OCI-LY1 (cell line): ENCODE measurements at regions not wholly inside any gene's neighbourhood (a gene's known extent, or its start where the extent isn't known, plus 50 kb on each side); places are given as distances from the start of the nearest gene placed in this dataset.
A peak's percentile ranks its signal among the peaks of the same experiment; 100 is the strongest.

Experiments used
- H2AFZ ChIP-seq: fragments of 200-600 bp; sonication (generic), shearing (Covaris generic); 2 replicates; pipeline ENCODE4 v1.6.0; 2014; ENCODE audit warnings: antibody characterized with exemption, mild to moderate bottlenecking, low read length
- H3F3A ChIP-seq: fragments of 200-600 bp; sonication (generic), shearing (Covaris generic); 2 replicates; pipeline ENCODE4 v1.6.0; 2014; ENCODE audit warnings: mild to moderate bottlenecking, antibody characterized with exemption, low read length, moderate library complexity; ENCODE audit not compliant: insufficient read depth
- H3K27ac ChIP-seq: fragments of 200-600 bp; sonication (generic); 2 replicates; pipeline ENCODE4 v1.5.1; 2014; ENCODE audit warnings: low read length, mixed run types, mild to moderate bottlenecking, low read depth; ENCODE audit not compliant: poor library complexity, severe bottlenecking
- H3K27me3 ChIP-seq: fragments of 200-600 bp; sonication (generic); 2 replicates; pipeline ENCODE4 v1.6.0; 2014; ENCODE audit warnings: antibody characterized with exemption, mild to moderate bottlenecking, low read length, moderate library complexity; ENCODE audit not compliant: insufficient read depth
- H3K36me3 ChIP-seq: fragments of 200-600 bp; sonication (generic); 2 replicates; pipeline ENCODE4 v1.6.1; 2014; ENCODE audit warnings: mild to moderate bottlenecking, antibody characterized with exemption, low read length, moderate library complexity, mixed read lengths; ENCODE audit not compliant: insufficient read depth
- H3K4me1 ChIP-seq: fragments of 200-600 bp; sonication (generic); 2 replicates; pipeline ENCODE4 v1.5.1; 2014; ENCODE audit warnings: mild to moderate bottlenecking, low read length, moderate library complexity; ENCODE audit not compliant: insufficient read depth, severe bottlenecking
- H3K4me2 ChIP-seq: fragments of 200-600 bp; sonication (generic), shearing (Covaris generic); 2 replicates; pipeline ENCODE4 v1.6.1; 2014; ENCODE audit warnings: low read length
- H3K4me3 ChIP-seq: fragments of 200-600 bp; sonication (generic); 2 replicates; pipeline ENCODE4 v1.5.1; 2014; ENCODE audit warnings: low read length, low read depth, mild to moderate bottlenecking, mixed read lengths; ENCODE audit not compliant: poor library complexity, severe bottlenecking
- H3K79me2 ChIP-seq: fragments of 200-600 bp; shearing (Covaris generic); 2 replicates; pipeline ENCODE4 v1.6.1; 2016; ENCODE audit warnings: mixed run types, low read length, mixed read lengths; ENCODE audit not compliant: insufficient read depth
- H3K9ac ChIP-seq: fragments of 200-600 bp; sonication (generic), shearing (Covaris generic); 2 replicates; pipeline ENCODE4 v1.6.1; 2014; ENCODE audit warnings: mild to moderate bottlenecking, low read length, mixed read lengths
- H3K9me2 ChIP-seq: fragments of 200-600 bp; sonication (generic), shearing (Covaris generic); 2 replicates; pipeline ENCODE4 v1.6.1; 2014; ENCODE audit warnings: low read depth, mild to moderate bottlenecking, low read length, mixed read lengths
- H3K9me3 ChIP-seq: fragments of 200-600 bp; shearing (Covaris generic); 2 replicates; pipeline ENCODE4 v1.6.1; 2014; ENCODE audit warnings: low read length, mixed read lengths
- H4K20me1 ChIP-seq: fragments of 200-600 bp; sonication (generic), shearing (Covaris generic); 2 replicates; pipeline ENCODE4 v1.6.0; 2016; ENCODE audit warnings: mild to moderate bottlenecking, low read length; ENCODE audit not compliant: insufficient read depth
- EZH2 ChIP-seq: fragments of 200-600 bp; sonication (generic), shearing (Covaris generic); IDR thresholded peaks from 2 replicates; pipeline ENCODE4 v1.8.0; 2017; ENCODE audit warnings: borderline replicate concordance, mixed run types, mild to moderate bottlenecking, antibody characterized with exemption, low read length, moderate library complexity, mixed read lengths
- TF ChIP-seq, protein P1 (sequence below): fragments of 200-600 bp; sonication (generic), shearing (Covaris generic); IDR thresholded peaks from 2 replicates; pipeline ENCODE4 v1.5.1; 2017; ENCODE audit warnings: mild to moderate bottlenecking, antibody characterized with exemption, low read length, moderate library complexity, mixed read lengths

DNA sequence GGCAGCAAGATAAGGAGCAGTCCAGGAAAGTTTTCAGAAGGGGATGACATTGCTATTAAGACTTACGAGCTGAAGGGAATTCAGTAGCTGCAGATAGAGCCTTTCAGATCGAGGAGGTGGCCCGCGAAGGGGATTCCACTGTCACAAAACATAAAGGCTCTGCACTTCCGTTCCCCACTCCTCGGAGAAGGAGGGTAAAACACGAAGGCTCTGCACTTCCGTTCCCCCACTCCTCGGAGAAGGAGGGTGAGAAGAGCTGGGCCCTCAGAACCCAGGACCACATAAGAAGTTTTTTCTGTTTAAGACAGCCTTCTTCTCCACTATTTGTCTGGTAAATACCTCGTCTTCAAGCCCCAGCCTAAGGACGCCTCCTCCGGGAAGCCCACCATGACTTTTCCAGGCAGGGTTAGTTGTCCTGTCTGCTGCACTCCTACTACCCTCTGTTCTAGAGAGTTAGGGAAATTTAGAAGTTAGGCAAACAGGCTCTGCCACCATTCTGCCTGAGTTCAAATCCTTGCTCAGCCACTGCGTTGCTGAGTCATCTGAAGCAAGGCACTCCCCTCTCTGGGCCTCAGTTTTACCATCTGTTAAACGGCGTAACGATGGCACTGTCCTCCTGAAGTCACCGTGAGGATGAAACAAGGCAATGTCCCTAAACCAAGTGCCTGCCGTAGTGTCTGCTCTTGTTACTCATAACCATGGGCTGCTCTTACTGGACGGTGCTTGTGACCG, 134.1 kb upstream of the HES1 start:
- no peak overlapping the region for H3K4me2 ChIP-seq
- peaks cover 16% of the 10 kb centered on the region for H3K4me1 ChIP-seq
- no peak overlapping the region for H3K9ac ChIP-seq
- no peaks in the 10 kb centered on the region for H3F3A ChIP-seq
- no peaks in the 10 kb centered on the region for H3K79me2 ChIP-seq
- H3K4me3 ChIP-seq, result no peak overlapping the region
- no peaks in the 10 kb centered on the region for H3K36me3 ChIP-seq
- peaks cover 19% of the 10 kb centered on the region for H3K27me3 ChIP-seq
- no peak overlapping the region for H2AFZ ChIP-seq
- no peak overlapping the region for H3K27ac ChIP-seq
- no peaks in the 10 kb centered on the region for H3K9me2 ChIP-seq
- H3K9me3 ChIP-seq, result no peaks in the 10 kb centered on the region
- H4K20me1 ChIP-seq, result no peaks in the 10 kb centered on the region
- TF ChIP-seq EZH2, result no peak
- TF ChIP-seq, protein P1, sequence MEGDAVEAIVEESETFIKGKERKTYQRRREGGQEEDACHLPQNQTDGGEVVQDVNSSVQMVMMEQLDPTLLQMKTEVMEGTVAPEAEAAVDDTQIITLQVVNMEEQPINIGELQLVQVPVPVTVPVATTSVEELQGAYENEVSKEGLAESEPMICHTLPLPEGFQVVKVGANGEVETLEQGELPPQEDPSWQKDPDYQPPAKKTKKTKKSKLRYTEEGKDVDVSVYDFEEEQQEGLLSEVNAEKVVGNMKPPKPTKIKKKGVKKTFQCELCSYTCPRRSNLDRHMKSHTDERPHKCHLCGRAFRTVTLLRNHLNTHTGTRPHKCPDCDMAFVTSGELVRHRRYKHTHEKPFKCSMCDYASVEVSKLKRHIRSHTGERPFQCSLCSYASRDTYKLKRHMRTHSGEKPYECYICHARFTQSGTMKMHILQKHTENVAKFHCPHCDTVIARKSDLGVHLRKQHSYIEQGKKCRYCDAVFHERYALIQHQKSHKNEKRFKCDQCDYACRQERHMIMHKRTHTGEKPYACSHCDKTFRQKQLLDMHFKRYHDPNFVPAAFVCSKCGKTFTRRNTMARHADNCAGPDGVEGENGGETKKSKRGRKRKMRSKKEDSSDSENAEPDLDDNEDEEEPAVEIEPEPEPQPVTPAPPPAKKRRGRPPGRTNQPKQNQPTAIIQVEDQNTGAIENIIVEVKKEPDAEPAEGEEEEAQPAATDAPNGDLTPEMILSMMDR, result no peak

DNA sequence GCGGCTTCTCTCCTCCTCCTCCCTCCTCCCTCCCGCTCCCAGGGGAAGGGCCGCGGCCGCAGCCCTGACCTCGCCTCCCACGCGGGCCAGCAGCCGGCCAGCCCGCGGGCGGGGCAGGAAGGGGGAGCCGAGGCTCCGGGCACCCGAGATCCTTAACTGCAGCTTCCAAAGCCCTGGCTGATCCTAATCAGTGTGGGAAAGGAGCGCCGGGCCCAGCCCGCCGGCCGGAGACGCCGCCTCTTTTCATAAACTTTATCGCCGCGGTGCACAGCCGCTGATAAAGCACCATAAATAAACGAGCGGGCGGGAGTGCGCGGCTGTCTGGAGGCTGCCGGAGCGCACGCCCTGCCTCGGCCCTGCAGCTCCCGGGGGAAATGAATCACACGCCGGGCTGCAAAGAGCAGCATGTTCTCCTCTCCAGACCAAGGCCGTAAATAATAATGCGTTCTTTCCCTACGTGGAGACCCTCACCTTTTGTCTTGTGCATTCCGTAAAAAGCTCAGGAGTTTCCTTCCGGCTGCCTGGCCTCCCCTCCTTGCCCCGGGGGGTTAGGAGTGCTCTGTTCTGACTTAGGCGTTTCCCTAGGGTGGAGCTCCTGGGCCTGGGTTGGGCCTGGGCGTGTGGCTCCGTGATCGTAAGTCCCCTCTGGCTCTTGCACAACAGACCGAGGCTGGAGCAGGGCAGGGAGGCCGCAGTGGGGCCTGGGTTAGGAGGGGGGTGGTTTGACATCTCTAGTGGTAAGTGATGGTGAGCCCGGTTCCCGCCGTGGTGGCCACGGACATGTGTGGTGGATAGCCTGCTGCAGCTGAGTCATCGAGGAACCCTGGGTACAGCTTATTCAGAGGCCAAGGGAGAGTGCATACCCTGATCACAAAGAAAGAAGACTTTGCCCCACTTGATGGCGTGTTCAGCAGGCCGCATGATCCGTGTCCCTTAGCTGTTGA, 132.6 kb upstream of the HES1 start:
- H3K9me2 ChIP-seq, result no peaks in the 10 kb centered on the region
- no peaks in the 10 kb centered on the region for H3K9me3 ChIP-seq
- H4K20me1 ChIP-seq, result no peaks in the 10 kb centered on the region
- no peaks in the 10 kb centered on the region for H3K36me3 ChIP-seq
- H3K9ac ChIP-seq, result no peak overlapping the region; the same call in 1 of the 2 replicates
- no peak overlapping the region for H2AFZ ChIP-seq
- no peak for TF ChIP-seq EZH2
- TF ChIP-seq, protein P1, result no peak
- H3K4me2 ChIP-seq, result peak overlapping the region; percentile 48
- no peak overlapping the region for H3K27ac ChIP-seq
- H3K4me3 ChIP-seq, result peak overlapping the region; percentile 42
- H3K79me2 ChIP-seq, result no peaks in the 10 kb centered on the region
- peaks cover 16% of the 10 kb centered on the region for H3K4me1 ChIP-seq
- no peaks in the 10 kb centered on the region for H3F3A ChIP-seq
- H3K27me3 ChIP-seq, result peaks cover 22% of the 10 kb centered on the region

DNA sequence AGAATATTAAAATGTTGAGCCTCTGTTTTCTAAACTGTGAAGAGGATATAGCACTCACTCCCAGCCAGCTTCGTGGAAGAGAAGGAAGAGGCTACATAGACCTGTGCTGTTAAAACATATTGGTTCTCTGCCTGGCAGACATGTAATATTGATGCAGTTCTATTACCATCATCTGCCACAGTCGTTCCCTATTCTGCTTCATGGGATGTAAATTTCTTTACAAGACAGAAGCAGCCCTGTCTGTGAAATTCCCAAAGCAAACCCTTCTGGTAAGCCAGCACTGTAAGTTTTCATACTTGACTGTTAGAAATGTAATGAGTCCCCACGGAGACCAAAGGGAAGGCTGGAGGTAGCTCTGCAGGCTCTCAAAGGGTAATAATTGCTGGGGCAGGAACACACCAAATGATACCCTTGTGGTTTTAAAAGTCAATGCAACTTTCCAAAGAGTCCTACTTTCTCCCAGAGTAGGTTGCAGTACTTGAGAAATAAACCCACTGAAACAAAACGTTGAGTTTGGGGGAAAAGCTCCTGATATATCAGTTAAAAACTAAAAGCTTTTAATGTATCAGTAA, 129.9 kb upstream of the HES1 start:
- Histone ChIP-seq H3K4me1 (peaks cover 16% of the 10 kb centered on the region), H4K20me1 (no peaks in the 10 kb centered on the region), H3K79me2 (no peaks in the 10 kb centered on the region), H3K27me3 (peaks cover 16% of the 10 kb centered on the region), H3K27ac (no peak overlapping the region), H3K9me2 (no peaks in the 10 kb centered on the region), H3K4me3 (no peak overlapping the region), H3K9ac (no peak overlapping the region), H3K4me2 (no peak overlapping the region), H3K9me3 (no peaks in the 10 kb centered on the region), H2AFZ (no peak overlapping the region), H3K36me3 (no peaks in the 10 kb centered on the region), H3F3A (no peaks in the 10 kb centered on the region)
- TF ChIP-seq, protein P1, result no peak
- no peak for TF ChIP-seq EZH2
